HG03575 (cell line): ENCODE measurements at regions not wholly inside any gene's neighbourhood (a gene's known extent, or its start where the extent isn't known, plus 50 kb on each side); places are given as distances from the start of the nearest gene placed in this dataset.
"Not testable (repeated sequence)": the region's sequence is repeated elsewhere in the genome, so short reads cannot be mapped to it uniquely, and the experiment has no call there.

Experiments used
- ATAC-seq: cut with Tn5 transposase; IDR thresholded peaks from one replicate; pipeline ENCODE4 v1.9.1; 2021; ENCODE audit not compliant: unreplicated experiment, insufficient number of reproducible peaks, low FRiP score; ENCODE audit errors: extremely low read depth

DNA sequence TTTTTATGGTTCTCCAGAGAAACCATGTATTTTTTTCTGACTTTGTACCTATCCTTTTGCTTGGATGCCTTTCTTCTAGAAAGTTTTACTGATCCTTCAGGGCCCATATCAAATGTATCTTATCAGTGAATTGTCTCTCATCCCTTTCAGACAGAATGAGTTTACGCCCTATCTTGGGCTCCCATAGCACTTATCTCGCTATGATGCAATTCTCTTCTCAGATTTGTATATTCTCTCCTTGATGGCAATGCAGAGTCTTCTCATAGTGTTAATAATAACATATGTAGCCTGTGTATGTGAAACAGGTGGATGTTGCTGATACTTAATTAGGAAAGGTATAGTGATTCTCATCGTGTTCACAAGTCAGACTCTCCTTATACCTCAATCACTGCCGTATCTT is 336.2 kb downstream of the UTRN start:
- no peak for ATAC-seq

DNA sequence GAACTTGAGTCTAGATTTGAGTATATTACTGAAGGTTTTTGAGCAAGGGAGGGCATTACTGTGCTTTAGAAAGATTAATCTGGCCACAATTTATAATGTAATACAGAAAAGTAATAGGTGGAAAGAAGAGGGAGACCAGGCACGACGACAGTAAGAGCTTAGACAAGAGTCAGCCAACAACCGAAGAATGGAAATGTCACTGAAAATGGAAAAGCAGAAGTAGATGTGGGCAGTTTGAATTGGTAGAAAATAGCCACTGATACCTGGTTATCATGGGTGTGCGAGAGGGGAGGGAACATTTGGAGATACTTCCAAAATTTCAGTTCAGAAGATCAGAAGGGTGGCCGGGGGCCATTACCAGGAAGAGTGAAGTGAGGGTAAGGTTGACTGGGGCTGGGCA is 339.1 kb downstream of the UTRN start:
- no peak for ATAC-seq

DNA sequence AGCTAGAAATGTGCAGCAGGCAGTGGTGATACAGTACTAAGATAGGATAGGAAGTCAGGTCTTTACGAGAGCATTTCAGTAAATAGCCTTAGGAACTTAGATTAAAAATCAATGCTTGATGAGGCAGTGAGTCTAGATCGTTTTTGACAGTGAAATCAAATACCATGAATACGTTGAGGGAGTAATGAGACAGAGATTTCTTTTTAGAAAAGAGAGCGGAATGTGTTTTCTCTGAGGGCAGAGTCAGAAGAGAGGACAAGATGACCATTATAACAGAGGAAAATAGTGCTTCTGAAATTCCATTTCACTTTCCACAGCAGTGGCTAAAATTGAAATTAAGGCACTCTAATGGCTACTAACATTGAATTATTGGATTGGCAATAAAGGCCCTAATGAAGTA is 339.6 kb downstream of the UTRN start:
- ATAC-seq: no peak

DNA sequence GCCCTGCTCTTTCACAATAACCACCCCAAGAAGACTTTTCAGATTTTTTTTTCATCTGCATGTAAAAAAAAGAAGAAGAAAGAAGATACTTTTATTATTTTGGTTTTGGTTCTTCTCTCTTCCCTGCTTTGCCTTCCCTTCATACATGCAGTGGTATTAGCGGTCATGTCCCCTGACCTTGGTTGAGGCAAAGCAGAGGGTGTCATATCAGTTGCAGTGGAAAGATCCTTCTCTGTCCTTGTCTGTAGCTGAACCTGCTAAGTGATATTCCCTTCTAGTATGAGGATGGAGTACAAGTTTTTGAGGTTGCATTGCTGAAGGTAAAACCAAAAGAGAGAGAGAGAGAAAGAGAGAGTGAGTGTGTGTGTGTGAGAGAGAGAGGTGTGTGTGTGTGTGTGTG is 345.7 kb downstream of the UTRN start:
- ATAC-seq: no peak

DNA sequence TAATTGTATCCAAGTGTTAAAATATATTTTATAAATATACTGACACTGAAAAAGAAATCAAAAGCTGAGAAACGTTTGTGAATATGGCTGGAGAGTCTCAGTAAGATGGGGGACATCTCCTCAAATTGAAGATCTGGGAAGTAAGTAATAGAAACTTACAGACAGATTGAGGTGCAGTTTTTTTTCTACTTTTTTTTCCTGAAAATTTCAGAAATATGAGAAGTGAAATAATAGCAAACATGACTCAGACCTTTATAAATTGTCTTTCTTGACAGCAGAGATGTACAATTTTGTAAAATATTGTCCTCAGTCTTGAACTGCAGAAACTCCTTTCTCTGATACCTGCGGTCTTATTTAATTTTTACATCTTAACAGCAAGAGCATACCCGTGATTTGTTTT is 347.1 kb downstream of the UTRN start:
- ATAC-seq: no peak

DNA sequence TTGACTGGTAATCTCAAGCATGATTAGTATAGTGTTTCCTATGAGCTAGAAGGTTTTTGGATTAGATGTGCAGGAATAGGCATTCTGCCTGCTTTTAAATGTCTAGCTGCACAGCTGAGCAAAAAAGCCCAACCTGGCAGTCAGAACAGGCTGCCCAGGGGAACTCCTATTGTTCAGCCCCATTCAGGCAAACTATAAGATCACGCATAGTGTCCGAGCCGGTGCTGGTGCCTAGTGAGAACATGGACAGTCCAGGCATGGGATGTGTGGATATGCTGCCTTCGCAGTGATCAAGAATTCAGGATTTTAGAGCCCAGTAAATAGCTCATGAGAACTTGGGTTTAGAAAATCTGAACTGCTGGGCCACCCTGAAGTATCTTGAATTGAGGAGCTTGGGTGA is 348.8 kb downstream of the UTRN start:
- no peak for ATAC-seq

DNA sequence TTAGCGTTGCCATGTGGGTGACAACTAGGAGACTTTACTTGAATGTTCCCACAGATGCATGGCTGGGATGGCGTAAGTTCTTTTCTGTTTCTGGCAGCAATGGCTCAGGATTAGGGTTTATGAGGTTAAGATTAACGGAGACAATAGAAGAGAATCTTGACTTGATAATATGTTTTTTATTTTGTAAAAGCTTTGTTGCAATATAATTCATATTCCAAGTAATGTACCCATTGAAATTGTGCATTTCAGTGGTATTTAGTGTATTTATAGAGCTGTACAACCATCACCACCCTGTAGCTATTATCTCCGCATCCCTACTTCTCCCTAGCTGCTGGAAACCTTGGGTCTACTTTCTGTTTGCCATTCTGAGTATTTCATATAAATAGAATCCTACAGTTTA is 349.2 kb downstream of the UTRN start:
- ATAC-seq: no peak

DNA sequence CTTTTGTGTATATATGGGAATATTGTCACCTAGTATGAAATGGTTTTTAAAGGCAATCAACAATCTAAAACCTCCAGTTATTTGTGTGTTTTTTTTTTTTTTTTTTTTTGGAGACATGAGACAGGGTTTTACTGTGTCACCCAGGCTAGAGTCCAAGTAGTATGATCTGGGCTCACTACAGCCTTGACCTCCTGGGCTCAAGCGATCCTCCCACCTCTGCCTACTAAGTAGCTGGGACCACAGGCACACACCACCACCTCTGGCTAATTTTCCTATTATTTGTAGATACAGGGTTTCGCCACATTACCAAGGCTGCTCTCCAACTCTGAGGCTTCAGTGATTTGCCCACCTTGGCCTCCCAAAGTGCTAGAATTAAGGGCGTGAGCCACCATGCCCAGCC is 349.9 kb downstream of the UTRN start:
- no peak for ATAC-seq

DNA sequence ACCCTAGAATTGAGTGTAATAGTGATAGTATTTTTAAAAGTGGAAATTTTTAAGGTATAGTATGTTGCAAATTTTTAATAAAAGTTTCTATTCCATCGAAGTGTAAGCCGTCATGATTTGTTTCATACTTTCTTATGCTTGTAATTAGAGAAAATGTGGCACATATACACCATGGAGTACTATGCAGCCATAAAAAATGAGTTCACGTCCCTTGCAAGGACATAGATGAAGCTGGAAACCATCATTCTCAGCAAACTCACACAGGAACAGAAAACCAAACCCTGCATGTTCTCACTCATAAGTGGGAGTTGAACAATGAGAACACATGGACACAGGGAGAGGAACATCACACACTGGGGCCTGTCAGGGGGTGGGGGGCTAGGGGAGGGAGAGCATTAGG is 350.9 kb downstream of the UTRN start:
- ATAC-seq: not testable (repeated sequence)

DNA sequence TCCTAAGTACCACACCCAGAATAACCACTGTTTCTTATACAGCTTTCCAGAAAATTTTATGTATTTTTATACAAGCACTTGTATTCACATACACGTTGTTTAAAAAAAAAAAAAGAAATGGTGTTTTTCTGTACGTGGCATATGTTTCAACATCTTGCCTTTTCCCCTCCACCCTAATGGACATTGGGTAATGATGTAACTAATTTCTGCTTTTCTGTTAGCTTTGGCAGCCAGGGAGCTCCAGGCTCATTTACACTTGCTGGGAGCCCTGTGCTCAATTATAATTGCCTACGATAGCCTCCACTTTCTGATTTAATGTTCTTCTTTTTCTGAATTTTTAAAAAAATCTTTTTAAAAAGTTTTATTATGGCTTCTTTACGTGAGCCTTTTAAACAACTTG is 352.4 kb downstream of the UTRN start:
- ATAC-seq: no peak

DNA sequence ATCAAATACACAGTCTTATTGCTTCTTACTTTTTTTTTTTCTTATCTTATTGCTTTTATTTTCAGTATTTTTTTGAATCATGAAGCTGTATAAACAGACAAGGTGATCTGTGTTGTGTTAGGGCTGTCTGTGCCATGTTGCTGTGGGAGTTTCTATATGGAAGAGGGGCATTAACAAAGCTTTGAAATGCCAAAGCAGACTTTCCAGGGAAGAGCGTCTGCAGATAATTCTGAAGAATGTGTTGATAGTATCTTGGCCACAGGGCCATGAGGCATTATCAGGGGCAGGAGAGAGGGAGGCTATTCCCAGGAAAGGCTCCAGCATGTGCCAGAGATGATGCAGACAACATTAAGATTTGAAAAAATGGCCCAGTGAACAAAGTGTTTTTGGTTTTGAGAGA is 354.5 kb downstream of the UTRN start:
- no peak for ATAC-seq

DNA sequence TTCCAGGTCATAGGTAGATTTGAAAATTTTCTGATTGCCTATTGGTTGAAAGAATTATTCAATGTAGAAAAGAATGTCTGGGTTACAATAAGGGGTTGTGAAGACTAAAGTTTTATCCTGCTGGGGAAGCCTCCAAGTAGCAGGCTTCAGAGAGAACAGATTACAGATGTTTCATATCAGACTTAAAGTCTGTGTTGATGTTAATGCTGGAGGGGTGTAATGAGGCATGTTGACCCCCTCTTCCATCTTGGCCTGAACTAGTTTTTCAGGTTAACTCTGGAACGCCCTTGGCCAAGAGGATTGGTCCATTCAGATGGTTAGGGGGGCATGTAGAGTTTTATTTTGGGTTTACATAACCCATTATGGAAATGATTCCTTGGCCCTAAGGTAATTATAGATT is 356.2 kb downstream of the UTRN start:
- no peak for ATAC-seq

DNA sequence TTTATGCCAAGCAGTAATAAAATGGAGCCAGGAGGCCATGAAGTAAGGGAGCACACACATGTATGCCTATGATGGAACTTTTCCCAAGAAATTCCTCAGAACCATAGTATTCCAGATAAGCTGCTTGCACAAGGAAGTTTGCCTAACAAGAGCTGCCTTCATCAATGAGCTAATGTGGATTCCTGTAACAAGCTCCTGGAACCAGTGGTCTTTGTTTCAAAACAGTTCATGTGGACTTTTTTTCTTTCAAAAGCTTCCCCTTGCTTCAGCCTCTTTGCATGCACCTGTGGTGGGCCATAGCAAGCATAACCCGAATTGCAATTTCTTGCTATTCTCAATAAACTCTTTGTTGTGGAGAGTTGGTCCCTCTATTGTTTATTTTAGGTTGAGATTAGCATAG is 359.6 kb downstream of the UTRN start:
- ATAC-seq: no peak

DNA sequence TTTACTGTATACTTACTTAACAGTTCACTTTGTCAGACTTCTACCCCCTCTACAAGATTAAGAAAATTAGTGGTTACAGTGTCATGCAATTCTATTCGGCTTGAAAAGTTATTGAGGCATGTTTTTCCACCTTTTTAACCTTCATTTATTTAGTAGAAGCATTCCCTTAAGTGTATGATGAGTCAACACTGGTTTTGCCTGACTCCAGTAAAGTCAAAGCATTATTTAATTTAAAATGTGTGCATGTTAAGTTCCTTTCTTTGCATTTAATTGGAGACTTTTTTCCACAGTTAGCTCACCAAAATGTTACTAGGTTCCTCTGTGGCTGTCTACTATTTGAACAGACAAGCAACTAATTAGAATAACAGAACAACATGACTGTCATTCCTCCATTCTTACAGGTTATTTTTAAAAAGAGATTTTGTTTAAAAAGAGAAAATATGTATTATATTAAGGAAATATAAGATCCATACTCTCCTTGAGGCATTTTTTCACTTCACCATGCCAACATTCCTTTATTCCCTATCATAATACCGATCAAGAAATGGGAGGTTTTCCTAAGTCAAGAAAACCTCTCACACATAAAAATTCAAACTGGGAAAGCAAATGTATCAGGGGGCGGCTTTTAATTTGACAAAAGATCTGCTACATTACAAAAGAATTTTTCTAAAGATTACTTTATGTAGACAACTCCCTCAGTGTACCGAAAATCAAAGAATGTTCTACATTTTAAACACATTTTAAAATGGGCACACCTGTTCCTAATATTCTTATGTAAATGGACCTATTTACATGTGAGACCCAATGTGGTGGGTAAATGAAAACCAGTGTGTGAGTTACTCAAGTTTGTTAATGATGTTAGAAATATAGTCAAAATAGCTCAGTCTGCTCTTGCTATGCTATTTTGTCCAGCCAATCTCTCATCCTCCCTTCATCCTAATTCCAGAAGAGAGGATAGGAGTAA is 361.2 kb downstream of the UTRN start:
- no peak for ATAC-seq

DNA sequence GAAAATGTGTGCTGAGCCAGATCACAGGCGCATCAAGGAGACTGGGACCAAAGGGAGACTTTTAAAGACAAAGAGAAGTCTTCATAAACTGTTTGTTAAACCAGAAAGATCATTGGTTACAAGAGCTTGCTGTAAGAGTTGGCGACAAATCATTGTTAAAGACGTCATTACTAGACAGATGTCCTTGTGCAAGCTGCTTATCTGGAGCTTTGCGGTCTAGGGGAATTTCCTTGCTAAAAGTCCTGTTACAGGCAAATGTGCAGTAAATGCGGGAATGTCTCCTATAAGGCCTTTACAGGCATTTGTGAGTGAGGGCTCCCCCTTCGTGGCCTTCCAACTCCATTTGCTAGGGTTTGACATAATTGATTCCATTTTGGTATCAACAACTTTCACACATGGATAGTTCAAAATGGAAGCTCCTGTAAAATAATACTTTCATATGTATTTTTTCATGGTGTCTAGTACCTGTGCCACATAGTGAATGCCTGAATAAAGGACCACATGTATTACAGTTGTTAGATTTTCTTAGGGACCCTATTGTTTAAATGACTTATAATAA is 362.4 kb downstream of the UTRN start:
- no peak for ATAC-seq

DNA sequence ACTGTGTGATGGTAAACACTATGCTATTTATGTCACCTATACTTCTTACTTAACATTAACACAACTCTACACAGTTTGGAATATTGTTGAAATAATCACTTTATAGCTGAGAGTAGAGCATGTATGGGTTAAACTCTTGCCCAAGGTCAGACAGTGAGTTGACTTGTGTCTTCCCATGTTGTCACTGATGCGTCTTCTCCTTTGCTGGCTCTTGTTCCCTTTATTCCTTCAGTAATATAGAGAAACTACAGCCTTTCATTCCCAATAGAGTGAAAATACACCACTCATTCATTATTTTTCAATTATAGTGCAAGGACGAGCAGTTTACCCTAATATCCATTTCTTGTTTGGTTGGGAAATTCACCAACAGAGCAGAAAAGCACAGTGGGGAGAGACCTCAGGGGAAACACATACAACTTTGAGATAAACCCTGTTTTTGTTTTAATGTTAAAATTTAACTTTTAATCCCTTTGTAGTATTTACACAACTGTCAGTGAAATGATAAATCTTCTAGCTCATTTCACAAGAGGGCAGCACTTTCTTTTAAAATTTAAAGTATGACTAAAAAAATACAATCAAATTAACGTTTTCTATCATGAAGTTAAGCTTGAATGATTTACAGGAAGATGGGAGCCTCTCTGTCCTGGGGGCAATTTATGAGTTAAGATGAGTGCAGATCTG is 363.0 kb downstream of the UTRN start:
- no peak for ATAC-seq

DNA sequence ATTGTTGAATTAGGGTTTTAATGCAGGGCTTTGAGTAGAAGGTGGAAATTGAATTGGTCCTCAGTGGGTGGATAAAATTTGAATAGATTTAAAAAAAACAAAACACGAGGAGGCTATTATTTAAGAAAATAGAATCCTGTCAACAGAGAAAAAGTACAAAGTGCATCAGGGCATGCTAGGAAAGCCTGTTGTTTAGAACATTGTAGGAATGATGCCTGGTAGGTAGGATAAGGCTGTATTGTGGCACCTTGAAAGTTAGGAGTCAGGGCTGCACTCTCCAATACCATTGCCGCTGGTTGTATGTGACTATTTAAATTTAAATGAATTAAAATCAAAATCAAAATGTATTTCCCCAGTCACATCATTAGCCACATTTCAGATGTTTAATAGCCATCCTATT is 363.9 kb downstream of the UTRN start:
- no peak for ATAC-seq

DNA sequence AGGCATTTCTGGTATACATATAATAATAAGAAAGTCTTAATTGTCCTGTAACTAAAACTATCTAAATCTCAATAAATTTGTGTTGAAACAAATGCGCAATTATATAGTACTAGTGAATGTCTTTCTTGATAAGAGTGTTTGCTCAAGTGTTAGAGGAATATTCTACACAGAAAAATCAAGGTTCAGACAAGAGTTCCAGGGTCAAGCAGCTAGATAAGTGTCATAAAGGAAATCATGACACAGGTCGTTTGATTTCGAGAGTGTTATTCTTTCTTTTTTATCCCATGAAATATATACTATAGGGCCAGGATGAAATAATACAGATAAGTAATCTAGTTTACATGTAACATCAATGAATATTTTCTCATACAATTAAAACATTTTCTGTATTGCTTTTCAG is 366.1 kb downstream of the UTRN start:
- no peak for ATAC-seq

DNA sequence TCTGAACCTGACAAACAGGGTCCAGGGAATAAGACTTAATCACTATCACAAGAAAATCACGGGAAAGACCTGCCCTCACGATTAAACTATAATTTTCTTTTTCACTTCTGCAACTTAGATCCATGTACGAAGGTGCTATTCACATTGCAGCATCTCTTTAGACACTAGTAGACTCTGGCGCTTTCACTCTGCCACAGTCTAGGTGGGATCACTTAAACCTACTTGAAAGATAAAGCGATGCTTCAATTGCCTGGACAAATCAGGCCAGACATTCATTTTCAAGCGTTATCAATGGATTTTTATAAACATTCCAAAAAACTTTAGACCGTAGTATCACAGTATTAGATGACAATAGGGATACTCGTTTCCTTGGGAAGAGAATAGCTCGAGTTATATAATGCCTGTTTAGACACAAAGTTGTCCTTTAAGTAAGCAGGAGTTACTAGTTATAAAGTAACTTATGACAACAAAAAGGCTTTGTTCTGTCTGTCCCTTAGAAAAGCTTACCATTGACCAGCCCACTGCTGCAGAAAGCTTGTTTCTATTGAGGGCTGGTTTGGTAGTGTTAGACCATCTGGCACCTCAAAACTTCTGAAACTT is 367.3 kb downstream of the UTRN start:
- ATAC-seq: no peak
